B cell (primary cell): ENCODE measurements at regions not wholly inside any gene's neighbourhood (a gene's known extent, or its start where the extent isn't known, plus 50 kb on each side); places are given as distances from the start of the nearest gene placed in this dataset.

Source experiments
- ATAC-seq: fragments of 200-7000 bp; cut with Tn5 transposase; one replicate; pipeline ENCODE4 v1.10.0; 2021; ENCODE audit warnings: low read depth, mild to moderate bottlenecking, moderate number of reproducible peaks, moderate library complexity
- CTCF ChIA-PET: fragments of 350-600 bp; sonication (Branson Sonifier 250); formaldehyde crosslinking; loops from one replicate; lab custom pipeline; 2021; ENCODE audit warnings: antibody characterized with exemption, inconsistent platforms; lab: Charles Lee
- POLR2A ChIA-PET: fragments of 350-600 bp; sonication (Branson Sonifier 250); formaldehyde crosslinking; loops from one replicate; lab custom pipeline; 2021; ENCODE audit warnings: antibody characterized with exemption; lab: Charles Lee
- DNase-seq: peaks from one replicate; pipeline ENCODE4 v3.0.0; 2013
- H2AFZ ChIP-seq: 2 replicates; pipeline ENCODE4 v1.6.1; 2012; ENCODE audit warnings: mild to moderate bottlenecking, low read depth, low read length; ENCODE audit not compliant: insufficient read depth, poor library complexity, severe bottlenecking
- H3K27ac ChIP-seq, 2 donors: 1 replicate in 1 of 2; 2 replicates in 1 of 2; pipeline ENCODE4 v1.5.1; 2012 to 2013; ENCODE audit warnings: low read length in 2 of 2, mild to moderate bottlenecking in 2 of 2, moderate library complexity in 1 of 2
- H3K27me3 ChIP-seq, 4 experiments: fragments of 200-600 bp in 1 of 4; sonication (generic) in 1 of 4; replicated peaks in 1 of 4; 1 replicate in 2 of 4; 2 replicates in 2 of 4; pipeline versions ENCODE4 v1.6.1 to v1.7.0; 2013 to 2016; ENCODE audit warnings: low read length in 3 of 4, mild to moderate bottlenecking in 2 of 4, mixed read lengths in 1 of 4, moderate library complexity in 1 of 4; ENCODE audit not compliant: insufficient read depth in 4 of 4, control insufficient read depth in 3 of 4; ENCODE audit errors: control extremely low read depth in 1 of 4
- H3K36me3 ChIP-seq, 2 experiments: replicated peaks in 1 of 2; 1 replicate in 1 of 2; 2 replicates in 1 of 2; pipeline versions ENCODE4 v1.6.1 to v1.7.1; 2013; ENCODE audit warnings: low read length in 1 of 2; ENCODE audit not compliant: insufficient read depth in 2 of 2, control insufficient read depth in 1 of 2; ENCODE audit errors: control extremely low read depth in 1 of 2, extremely low read depth in 1 of 2
- H3K4me1 ChIP-seq, 2 donors: fragments of 200-600 bp in 1 of 2; sonication (generic) in 1 of 2; 1 replicate in 1 of 2; 2 replicates in 1 of 2; pipeline versions ENCODE4 v1.5.1 to v1.6.1; 2013 to 2017; ENCODE audit warnings: low read length in 2 of 2; ENCODE audit not compliant: control insufficient read depth in 2 of 2, insufficient read depth in 2 of 2
- H3K4me2 ChIP-seq: replicated peaks from 2 replicates; pipeline ENCODE3; 2012; ENCODE audit warnings: mild to moderate bottlenecking, low read depth, low read length; ENCODE audit not compliant: poor library complexity, severe bottlenecking
- H3K4me3 ChIP-seq, 5 experiments: fragments of 200-600 bp in 1 of 5; sonication (generic) in 1 of 5; 1 replicate in 3 of 5; 2 replicates in 2 of 5; pipeline versions ENCODE4 v1.5.1 to v1.7.0; 2011 to 2016; ENCODE audit warnings: low read length in 4 of 5, mild to moderate bottlenecking in 4 of 5, low read depth in 2 of 5, control low read depth in 1 of 5, moderate library complexity in 1 of 5; ENCODE audit not compliant: insufficient read depth in 1 of 5; ENCODE audit errors: control extremely low read depth in 1 of 5, extremely low read depth in 1 of 5
- H3K79me2 ChIP-seq: fragments of 200-600 bp; sonication (generic); one replicate; pipeline ENCODE4 v1.6.0; 2016; ENCODE audit warnings: low read length; ENCODE audit not compliant: control insufficient read depth, insufficient read depth
- H3K9ac ChIP-seq: fragments of 200-600 bp; sonication (generic); 2 replicates; pipeline ENCODE4 v1.6.1; 2017; ENCODE audit warnings: mild to moderate bottlenecking, low read length, moderate library complexity
- H3K9me3 ChIP-seq, 3 donors: one replicate each; pipeline versions ENCODE4 v1.6.1 to v1.7.1; 2013; ENCODE audit warnings: low read length in 2 of 3; ENCODE audit not compliant: control insufficient read depth in 2 of 3, insufficient read depth in 1 of 3; ENCODE audit errors: control extremely low read depth in 1 of 3
- H4K20me1 ChIP-seq: 2 replicates; pipeline ENCODE4 v1.6.0; 2012; ENCODE audit warnings: mild to moderate bottlenecking, low read length; ENCODE audit not compliant: insufficient read depth, control insufficient read depth, poor library complexity, severe bottlenecking
- H3K27ac Mint-ChIP-seq: one replicate; pipeline ENCODE4 v1.8.0; 2021; ENCODE audit warnings: mixed read lengths
- H3K27me3 Mint-ChIP-seq: one replicate; pipeline ENCODE4 v1.8.0; 2021; ENCODE audit warnings: mixed read lengths
- H3K4me1 Mint-ChIP-seq: one replicate; pipeline ENCODE4 v1.8.0; 2021; ENCODE audit warnings: mixed read lengths
- H3K4me3 Mint-ChIP-seq: one replicate; pipeline ENCODE4 v1.8.0; 2021; ENCODE audit warnings: mixed read lengths
- H3K9me3 Mint-ChIP-seq: one replicate; pipeline ENCODE4 v1.8.0; 2022; ENCODE audit warnings: mixed read lengths; ENCODE audit not compliant: insufficient read depth
- CTCF ChIP-seq: fragments of 200-600 bp; IDR thresholded peaks from one replicate; pipeline ENCODE4 v1.8.0; 2022; ENCODE audit warnings: antibody characterized with exemption, mild to moderate bottlenecking
- EZH2 ChIP-seq: IDR thresholded peaks from 2 replicates; pipeline ENCODE4 v1.6.1; 2012; ENCODE audit warnings: borderline replicate concordance, low read depth, mild to moderate bottlenecking, moderate library complexity, low read length; ENCODE audit not compliant: insufficient read depth, poor library complexity, severe bottlenecking
- WGBS: methylation state at CpG from one replicate; pipeline ENCODE4 v1.1.5; 2013; ENCODE audit warnings: missing lambda C conversion rate; ENCODE audit not compliant: insufficient coverage; 5-methylcytosine and 5-hydroxymethylcytosine counted together
- intact Hi-C: fragments of 100-400 bp; cut with micrococcal nuclease; formaldehyde crosslinking; loops from one replicate; pipeline ENCODE4 v1.10.0; 2022

- TF ChIP-seq EZH2 (no peak), CTCF (no peak)
- no peaks in the 10 kb centered on the region for H3K4me1 Mint-ChIP-seq
- H3K9me3 Mint-ChIP-seq, result no peaks in the 10 kb centered on the region
- CTCF ChIA-PET, result no interaction called here
- no peak overlapping the region for H3K4me3 Mint-ChIP-seq
- Histone ChIP-seq H3K4me3 (no peak overlapping the region), H3K27me3 (no peaks in the 10 kb centered on the region), H3K4me2 (no peak overlapping the region), H3K79me2 (no peaks in the 10 kb centered on the region), H4K20me1 (no peaks in the 10 kb centered on the region), H3K27ac (no peak overlapping the region), H3K36me3 (no peaks in the 10 kb centered on the region), H3K9ac (no peak overlapping the region), H3K4me1 (no peaks in the 10 kb centered on the region), H2AFZ (no peak overlapping the region), H3K9me3 (no peaks in the 10 kb centered on the region)
- DNase-seq, result no peak
- POLR2A ChIA-PET, result no interaction called here
- ATAC-seq, result no peak
- whole genome bisulfite sequencing, result 100% methylated on average over 1 of the region's 4 CpGs
- peaks cover 2% of the 10 kb centered on the region for H3K27me3 Mint-ChIP-seq
- H3K27ac Mint-ChIP-seq, result no peak overlapping the region
- intact Hi-C loops, result no loop called here
These were observed 74.8 kb upstream of the SP8 start for GRCh38 chr7:20861468-20861867.

GRCh38 chr7:20862554-20862953 is 75.9 kb upstream of the SP8 start:
- no peak for TF ChIP-seq CTCF
- no peak for TF ChIP-seq EZH2
- Histone ChIP-seq H2AFZ (no peak overlapping the region), H3K27ac (no peak overlapping the region), H3K9ac (no peak overlapping the region), H3K4me3 (no peak overlapping the region), H4K20me1 (no peaks in the 10 kb centered on the region), H3K36me3 (no peaks in the 10 kb centered on the region), H3K79me2 (no peaks in the 10 kb centered on the region), H3K9me3 (no peaks in the 10 kb centered on the region), H3K27me3 (no peaks in the 10 kb centered on the region), H3K4me1 (no peaks in the 10 kb centered on the region), H3K4me2 (no peak overlapping the region)
- CTCF ChIA-PET, result no interaction called here
- ATAC-seq (no peak), DNase-seq (no peak)
- Mint-ChIP-seq H3K4me1 (no peaks in the 10 kb centered on the region), H3K27ac (no peak overlapping the region), H3K27me3 (peaks cover 2% of the 10 kb centered on the region), H3K4me3 (no peak overlapping the region), H3K9me3 (no peaks in the 10 kb centered on the region)
- intact Hi-C loops, result no loop called here
- POLR2A ChIA-PET, result no interaction called here
- WGBS, result 86% methylated on average over 1 of the region's 4 CpGs
